Stimulated activated CD4-positive, alpha-beta T cell treated with anti-CD3 and anti-CD28 coated beads, Interleukin-1b, Interleukin-23, amount 100 ng/mL, for 24 hours (primary cell): ENCODE measurements at regions not wholly inside any gene's neighbourhood (a gene's known extent, or its start where the extent isn't known, plus 50 kb on each side); places are given as distances from the start of the nearest gene placed in this dataset.

Source experiments
- DNase-seq, 4 experiments: peaks; one replicate each; pipeline ENCODE4 v3.0.0-alpha.2; 2020; ENCODE audit warnings: low read depth in 4 of 4, low spot score in 1 of 4

DNA sequence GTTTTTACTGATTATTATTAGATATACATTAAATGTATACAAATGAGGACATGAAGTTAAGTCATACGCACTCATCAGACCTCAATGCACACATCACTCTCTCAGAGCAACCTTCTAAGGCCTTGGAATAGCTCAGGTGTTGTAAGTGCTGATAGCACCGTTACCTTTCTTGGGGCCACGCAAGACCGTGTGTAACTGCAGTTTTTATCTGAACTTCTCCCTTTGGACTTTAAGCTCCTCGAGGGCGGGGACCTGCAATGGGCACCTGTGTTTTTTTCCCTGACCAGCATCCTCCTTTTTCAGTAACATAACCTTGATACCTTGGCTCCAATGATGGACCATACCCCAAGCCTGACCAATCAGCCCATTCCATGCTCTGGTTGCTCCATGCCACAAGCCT lies 136.5 kb upstream of the TMCC3 start:
- DNase-seq: no peak

- no peak for DNase-seq
Observed at GRCh38 chr12:94783862-94784261, 133.5 kb upstream of the TMCC3 start.

DNA sequence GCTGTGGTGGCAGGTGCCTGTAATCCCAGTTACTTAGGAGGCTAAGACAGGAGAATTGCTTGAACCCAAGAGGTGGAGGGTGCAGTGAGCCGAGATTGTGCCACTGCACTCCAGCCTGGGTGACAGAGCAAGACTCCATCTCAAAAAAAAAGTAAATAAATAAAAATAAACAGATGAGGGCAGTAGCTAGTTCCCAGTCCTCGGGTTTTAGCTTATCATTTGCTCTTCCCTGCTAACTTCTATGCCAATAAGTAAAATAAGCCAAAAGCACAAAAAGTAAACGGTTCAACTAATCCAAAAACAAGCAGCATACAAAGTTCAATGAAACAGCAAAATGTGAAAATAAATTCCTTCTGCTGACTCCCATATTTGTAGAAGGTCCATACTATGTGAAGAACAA lies 133.0 kb upstream of the TMCC3 start:
- DNase-seq: no peak

DNA sequence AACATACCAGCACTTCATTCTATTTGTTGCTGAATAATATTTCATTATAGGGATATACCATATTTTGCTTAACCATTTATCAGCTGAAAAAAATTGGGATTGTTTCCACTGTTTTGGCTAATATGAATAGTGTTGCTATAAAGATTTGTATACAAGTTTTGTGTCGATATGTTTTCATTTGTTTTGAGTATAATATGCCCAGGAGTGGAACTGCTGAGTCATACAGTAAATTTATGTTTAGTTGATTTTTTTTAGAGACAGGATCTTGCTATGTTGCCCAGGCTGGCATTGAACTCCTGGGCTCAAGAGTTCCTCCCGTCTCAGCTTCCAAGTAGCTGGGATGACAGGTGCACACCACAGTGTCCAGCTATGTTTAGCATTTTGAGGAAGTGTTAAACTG lies 131.5 kb upstream of the TMCC3 start:
- no peak for DNase-seq

DNA sequence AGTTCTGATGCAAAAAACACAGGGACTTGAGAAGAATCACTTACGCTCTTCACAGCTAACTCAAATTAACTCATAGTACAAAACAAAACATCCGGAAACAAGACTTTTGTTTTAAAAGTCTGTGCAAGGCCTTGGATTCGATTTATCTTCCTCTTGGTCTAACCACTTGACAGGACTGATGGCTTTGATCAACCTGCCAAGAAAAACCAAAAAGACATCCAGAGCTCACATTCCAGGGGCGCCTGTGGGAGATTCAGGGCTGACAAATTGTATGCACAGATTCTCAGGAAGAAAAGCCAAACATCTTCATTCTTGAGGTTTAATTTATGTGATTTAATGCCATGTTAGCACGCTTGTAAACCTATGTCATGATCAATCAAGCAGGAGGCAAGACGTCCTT lies 129.1 kb upstream of the TMCC3 start:
- DNase-seq: no peak

DNA sequence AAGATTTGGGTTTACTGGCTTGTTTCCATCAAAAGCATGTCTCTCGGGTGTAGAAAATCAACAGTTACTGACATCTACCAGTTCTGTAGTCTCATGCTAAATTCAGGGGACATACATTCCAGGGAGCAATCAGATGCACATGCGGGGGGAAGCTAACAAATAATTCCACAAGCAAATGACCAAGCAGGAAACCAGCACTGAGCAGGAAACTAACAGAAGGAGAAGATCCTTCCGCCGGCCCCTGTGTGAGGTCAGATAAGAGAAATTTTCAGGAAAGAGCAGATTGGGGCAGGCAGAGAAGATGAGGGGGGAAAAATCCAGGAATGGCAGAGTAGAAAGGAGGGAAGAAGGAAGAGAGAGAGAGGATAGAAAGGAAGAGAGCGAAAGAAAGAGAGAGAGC lies 127.6 kb upstream of the TMCC3 start:
- no peak for DNase-seq

- no peak for DNase-seq
Observed at GRCh38 chr12:94775710-94776109, 125.4 kb upstream of the TMCC3 start.

- no peak for DNase-seq
Observed at GRCh38 chr12:94771741-94772140, 121.4 kb upstream of the TMCC3 start.

DNA sequence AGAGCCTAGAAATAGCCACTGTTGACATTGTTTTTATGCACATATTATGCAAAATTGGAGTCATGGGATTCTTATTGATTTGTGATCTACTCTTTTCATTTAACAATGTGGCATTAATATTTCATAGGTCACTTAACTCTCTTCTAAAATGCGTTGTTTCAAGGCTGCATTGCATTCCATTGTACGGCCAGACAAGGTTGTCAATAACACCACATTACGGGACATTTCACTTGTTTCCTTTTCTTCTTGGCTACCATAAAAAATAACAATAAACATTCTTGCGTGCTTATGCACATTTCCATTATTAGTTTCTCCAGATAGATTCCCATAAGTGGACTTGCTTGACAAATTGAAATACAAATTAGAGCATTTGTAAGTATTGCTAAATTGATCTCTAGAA lies 120.8 kb upstream of the TMCC3 start:
- no peak for DNase-seq

DNA sequence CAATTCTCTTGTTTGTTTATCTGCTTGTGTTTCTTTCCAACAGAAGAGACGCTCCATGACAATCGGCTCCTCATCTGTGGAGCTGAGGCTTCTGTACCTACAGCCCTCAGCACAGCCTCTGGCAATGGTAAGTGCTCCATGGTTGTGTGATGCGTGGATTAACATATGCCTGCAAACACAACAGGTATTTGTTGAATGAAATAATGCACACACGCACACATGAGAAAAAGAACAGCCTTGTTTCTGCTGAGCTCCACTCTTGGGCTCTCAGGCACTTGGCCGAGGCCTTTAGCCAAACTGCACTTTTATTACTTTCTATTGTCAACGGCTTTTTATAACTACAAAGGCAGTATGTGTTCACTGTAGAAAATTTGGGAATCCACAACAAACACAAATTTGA lies 120.4 kb upstream of the TMCC3 start:
- no peak for DNase-seq

DNA sequence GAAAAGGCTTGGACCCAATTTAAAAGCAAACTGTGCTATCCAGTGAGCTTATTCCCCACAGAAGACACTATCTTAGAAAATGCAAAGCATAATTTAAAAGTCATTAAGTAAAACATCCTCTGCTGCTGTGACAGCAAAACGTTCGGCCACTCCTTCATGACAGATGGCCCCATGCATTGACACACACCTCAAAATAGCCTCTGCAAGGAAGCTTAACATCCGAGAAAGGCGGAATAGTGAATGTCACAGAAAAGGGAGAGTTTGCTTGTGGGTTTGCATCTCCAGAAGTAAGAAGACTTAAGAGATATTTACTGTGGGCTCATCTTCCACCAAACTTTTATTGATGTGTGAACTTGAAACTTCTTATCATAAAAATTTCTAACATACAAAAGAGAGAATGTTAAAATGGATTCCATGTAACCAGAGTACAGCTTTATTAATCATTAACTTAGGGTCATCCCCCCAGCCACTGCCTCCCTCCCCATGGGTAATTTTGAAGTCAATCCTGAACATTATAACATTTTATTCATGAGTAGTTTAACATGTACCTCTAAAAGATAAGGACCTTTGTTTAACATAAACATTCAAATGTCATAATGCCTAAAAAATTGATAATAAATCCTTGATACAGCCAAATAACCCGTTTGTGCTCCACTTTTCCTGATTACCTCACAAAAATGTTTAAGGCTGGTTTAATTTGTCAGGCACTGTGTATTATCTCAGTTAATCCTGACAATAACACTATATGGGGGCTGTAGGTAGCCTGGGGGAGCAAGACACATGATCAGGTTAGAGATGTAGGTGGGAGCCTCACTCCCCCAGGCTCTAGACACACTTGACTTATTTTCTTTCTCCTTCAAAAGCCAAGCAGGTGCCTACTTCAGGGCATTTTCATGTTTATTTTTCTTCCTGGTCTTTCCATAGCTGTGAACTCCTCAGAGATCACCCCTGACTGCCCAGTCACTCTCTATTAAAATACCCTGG lies 119.7 kb upstream of the TMCC3 start:
- DNase-seq: no peak

- DNase-seq: no peak
Observed at GRCh38 chr12:94769047-94769420, 118.7 kb upstream of the TMCC3 start.

DNA sequence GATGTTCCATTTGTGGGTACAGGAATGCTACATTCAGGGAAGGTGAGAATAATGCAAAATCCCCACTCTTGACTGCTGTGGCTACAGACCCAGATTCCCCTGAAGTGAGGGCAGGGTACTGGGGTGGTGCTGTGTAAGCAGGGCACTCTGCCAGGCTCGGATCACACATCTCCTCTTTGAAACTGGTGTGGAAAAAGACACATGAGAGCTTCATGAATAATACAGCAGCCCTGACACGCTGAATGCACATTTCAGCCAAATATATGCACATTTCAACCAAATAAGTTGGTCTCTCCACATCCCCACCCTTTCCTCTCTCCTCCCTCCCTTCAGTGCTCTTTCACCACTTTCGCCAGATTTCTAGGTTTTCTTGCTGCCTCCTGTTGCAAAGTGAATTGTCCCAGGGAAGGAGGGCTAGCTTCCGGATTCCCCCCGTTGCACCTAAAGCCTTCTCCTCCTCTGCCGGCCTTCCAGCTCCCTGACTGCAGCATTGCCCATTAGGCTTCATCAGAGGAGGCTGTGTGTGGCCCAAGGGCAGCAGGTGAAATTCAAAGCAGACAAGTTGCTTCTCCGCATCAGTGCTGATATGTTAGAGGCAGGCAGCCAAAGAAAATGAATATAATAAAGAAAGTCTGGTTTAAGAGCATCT lies 118.2 kb upstream of the TMCC3 start:
- no peak for DNase-seq

GRCh38 chr12:94767956-94768355 lies 117.6 kb upstream of the TMCC3 start:
- DNase-seq: no peak

DNA sequence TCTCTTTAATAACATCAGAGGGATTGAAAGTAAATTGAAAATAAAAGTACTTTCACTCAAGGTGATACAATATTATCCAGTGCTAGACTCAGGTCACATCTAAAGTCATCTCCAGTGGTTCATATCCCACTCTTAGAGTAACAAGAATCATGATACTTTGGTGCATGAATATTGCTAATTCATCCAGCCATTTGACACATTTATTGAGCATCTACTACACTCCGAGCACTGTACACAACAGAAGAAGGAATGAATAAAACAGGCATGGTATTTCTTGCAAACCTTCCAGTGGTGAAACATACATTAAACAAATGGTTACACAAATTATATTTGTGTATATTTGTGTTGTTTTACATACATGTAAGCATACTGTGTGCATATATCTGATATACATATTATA lies 116.0 kb upstream of the TMCC3 start:
- DNase-seq: no peak

GRCh38 chr12:94763462-94763861 lies 113.1 kb upstream of the TMCC3 start:
- DNase-seq: no peak

- no peak for DNase-seq
Observed at GRCh38 chr12:94762943-94763342, 112.6 kb upstream of the TMCC3 start.

DNA sequence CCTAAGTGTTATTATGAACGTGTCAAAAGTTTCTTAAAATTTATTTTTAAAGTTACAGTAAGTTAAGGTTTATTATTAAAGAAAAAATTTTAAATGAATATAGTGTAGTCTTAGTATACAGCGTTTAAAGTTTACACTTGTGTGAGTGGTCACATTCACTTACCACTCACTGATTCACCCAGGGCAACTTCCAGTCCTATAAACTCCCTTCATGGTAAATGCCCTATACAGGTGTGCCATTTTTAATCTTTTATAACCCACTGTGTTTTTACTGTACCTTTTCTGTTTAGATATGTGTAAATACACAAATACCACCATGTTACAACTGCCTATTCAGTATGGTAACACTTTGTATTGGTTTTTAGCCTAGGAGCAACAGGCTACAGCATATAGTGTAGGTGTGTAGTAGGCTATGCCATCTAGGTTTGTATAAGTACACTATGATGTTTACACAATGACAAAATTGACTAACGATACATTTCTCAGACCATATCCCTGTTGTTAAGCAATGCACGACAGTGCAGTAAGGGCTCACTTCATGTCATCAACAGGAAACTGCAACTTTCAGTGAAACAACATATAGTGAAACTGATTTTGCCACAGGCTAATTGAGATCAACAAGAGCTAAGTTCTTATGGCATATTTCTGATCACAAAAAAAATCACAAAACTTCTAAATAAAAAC lies 112.0 kb upstream of the TMCC3 start:
- DNase-seq: no peak

- DNase-seq: no peak
Observed at GRCh38 chr12:94761559-94761958, 111.2 kb upstream of the TMCC3 start.

DNA sequence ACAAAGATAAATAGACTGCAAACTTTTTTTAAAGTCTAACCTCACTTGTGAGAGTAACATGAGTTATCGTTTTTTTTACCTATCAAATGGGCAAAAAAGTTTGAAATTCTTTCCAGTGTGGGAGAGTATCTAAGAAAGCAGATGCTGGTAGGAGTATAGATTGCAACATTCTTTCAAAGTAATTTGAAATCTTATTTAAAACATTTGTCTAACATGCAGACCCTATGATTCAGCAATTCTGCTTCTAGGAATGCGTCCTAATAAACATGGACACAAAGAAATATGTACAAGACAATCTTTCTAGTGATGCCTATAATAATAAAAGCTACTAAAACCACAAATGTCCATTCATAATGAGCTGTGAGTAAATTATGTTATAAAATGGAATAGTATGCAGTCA lies 110.4 kb upstream of the TMCC3 start:
- DNase-seq: no peak

DNA sequence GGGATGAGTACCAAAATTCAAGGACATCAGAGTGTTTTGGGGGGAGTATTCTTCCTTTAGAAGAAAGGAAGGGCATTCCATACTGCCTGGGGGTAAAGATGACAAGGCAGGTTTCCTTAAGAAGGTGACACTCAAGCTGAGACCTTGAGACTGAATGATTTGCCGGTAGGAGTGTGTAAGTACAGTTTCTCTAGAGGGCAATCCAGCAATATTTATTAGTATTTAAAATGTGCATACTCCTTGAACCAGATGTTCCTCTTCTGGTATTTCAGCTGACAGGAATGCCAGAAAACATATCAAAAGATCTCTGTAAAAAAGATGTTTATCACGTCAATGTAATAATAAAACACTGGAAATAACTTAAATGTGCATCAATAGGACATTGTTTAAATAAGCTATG lies 106.4 kb upstream of the TMCC3 start:
- no peak for DNase-seq

DNA sequence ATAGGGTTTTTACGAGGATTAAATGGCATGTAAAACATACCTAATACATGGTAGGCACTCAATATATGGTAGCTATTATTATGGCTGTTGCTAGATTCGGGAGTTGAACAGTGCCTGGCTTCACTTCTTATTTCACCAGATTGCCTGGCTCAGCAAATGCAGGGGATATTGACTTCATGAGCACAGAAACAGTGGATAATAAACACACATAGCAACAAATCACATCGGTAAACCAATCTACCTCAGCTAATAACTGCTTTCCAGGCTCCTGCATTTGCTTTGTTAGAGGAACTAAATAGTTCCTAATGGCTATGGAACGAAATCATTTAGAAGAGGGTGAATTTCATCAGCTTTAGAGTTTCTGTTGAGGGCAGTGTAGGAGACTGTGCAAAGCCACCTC lies 105.2 kb upstream of the TMCC3 start:
- DNase-seq: no peak
